ENCODE measurements at regions not wholly inside any gene's neighbourhood (a gene's known extent, or its start where the extent isn't known, plus 50 kb on each side); places are given as distances from the start of the nearest gene placed in this dataset.

DNA sequence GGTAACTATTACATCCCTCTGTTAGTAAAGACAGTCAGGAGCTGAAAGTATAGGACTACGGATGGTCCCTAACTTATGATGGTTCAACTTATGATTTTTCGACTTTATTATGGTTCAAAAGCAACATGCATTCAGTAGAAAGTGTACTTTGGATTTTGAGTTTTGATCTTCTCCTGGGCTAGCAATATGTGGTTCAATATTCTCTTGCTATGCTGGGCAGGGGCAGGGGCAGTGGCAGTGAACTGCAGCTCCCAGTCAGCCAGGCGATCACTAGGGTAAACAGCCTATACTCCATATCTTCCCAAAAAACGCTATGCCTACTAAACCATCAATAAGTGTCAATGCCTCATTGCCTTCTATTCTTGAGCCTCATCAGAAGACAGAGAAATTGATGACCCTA lies 292.7 kb downstream of the EMP1 start:
- H3K4me3 ChIP-seq (replicated peaks in 1 of 3; ENCODE audit: insufficient read depth in 1 of 3, low read depth in 2 of 3, low read length in 3 of 3), result no peak overlapping the region
- in situ Hi-C loops (cut with HindIII; ENCODE audit: extremely low pct_ligation_motif_present, low pct_unique_long_range_greater_than_20kb), result no loop called here

More for the DNA sequence above, 292.7 kb downstream of the EMP1 start:
- Histone ChIP-seq H3K36me3 (replicated peaks in 1 of 2; ENCODE audit: control insufficient read depth in 1 of 2, insufficient read depth in 2 of 2, low read length in 2 of 2) (no peaks in the 10 kb centered on the region), H3K27me3 (ENCODE audit: control insufficient read depth in 1 of 2, insufficient read depth in 2 of 2, low read length in 2 of 2) (peaks cover 0 to 7% of the 10 kb centered on the region in 2 experiments; a peak in 2 of 5 replicates), H3K27ac (ENCODE audit: extremely low read length, insufficient read depth, low read length) (no peak overlapping the region), H4K20me1 (ENCODE audit: insufficient read depth, low read length) (no peaks in the 10 kb centered on the region), H3K79me2 (ENCODE audit: insufficient read depth, low read length) (no peaks in the 10 kb centered on the region), H3K9ac (ENCODE audit: insufficient read depth, low read depth, low read length) (no peak overlapping the region), H3K9me3 (ENCODE audit: low read length) (no peaks in the 10 kb centered on the region), H3K4me2 (ENCODE audit: low read depth, low read length) (no peak overlapping the region), H3K4me1 (ENCODE audit: insufficient read depth, low read length) (no peaks in the 10 kb centered on the region), H2AFZ (ENCODE audit: low read length) (no peak overlapping the region)
- WGBS (ENCODE audit: low lambda C conversion rate), result 38% methylated on average over 4 of the region's 4 CpGs
- FAIRE-seq, result no peak
- intact Hi-C loops (cut with micrococcal nuclease; ENCODE audit: unreplicated experiment), result no loop called here
- POLR2A ChIA-PET, result no interaction called here
- CTCF ChIA-PET (ENCODE audit: low intra/inter-chr PET ratio, low total read pairs), result no interaction called here
- ATAC-seq, result no peak
- no peak for DNase-seq (ENCODE audit: low spot score)
- TF ChIP-seq, protein P1, sequence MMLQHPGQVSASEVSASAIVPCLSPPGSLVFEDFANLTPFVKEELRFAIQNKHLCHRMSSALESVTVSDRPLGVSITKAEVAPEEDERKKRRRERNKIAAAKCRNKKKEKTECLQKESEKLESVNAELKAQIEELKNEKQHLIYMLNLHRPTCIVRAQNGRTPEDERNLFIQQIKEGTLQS (CRISPR knock-in tag; IDR thresholded peaks at IDR 0.05), result no peak
- TF ChIP-seq TSC22D2 (CRISPR knock-in tag; IDR thresholded peaks at IDR 0.05; ENCODE audit: borderline replicate concordance) (no peak), ZBTB44 (CRISPR knock-in tag; IDR thresholded peaks at IDR 0.05) (no peak), ZNF781 (CRISPR knock-in tag; IDR thresholded peaks at IDR 0.05; ENCODE audit: borderline replicate concordance, not compliant biosample characterization) (no peak), ZFP62 (CRISPR knock-in tag; IDR thresholded peaks at IDR 0.05) (no peak), MEIS1 (CRISPR knock-in tag; IDR thresholded peaks at IDR 0.05; ENCODE audit: borderline replicate concordance) (no peak), GATAD1 (CRISPR knock-in tag; IDR thresholded peaks at IDR 0.05) (no peak), ZNF766 (CRISPR knock-in tag; IDR thresholded peaks at IDR 0.05; ENCODE audit: borderline replicate concordance) (no peak), HMGXB3 (CRISPR knock-in tag; IDR thresholded peaks at IDR 0.05; ENCODE audit: borderline replicate concordance) (no peak), ZMAT3 (CRISPR knock-in tag; conservative IDR thresholded peaks at IDR 0.05) (no peak), ARNTL (CRISPR knock-in tag; IDR thresholded peaks at IDR 0.05) (no peak), ZNF776 (CRISPR knock-in tag; IDR thresholded peaks at IDR 0.05) (no peak), ZBTB21 (CRISPR knock-in tag; IDR thresholded peaks at IDR 0.05) (no peak), ADNP (CRISPR knock-in tag; IDR thresholded peaks at IDR 0.05) (no peak), HMG20A (CRISPR knock-in tag; IDR thresholded peaks at IDR 0.05; ENCODE audit: borderline replicate concordance) (no peak)
- TF ChIP-seq, protein P2, sequence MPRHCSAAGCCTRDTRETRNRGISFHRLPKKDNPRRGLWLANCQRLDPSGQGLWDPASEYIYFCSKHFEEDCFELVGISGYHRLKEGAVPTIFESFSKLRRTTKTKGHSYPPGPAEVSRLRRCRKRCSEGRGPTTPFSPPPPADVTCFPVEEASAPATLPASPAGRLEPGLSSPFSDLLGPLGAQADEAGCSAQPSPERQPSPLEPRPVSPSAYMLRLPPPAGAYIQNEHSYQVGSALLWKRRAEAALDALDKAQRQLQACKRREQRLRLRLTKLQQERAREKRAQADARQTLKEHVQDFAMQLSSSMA (CRISPR knock-in tag; IDR thresholded peaks at IDR 0.05), result no peak
- TF ChIP-seq, protein P3, sequence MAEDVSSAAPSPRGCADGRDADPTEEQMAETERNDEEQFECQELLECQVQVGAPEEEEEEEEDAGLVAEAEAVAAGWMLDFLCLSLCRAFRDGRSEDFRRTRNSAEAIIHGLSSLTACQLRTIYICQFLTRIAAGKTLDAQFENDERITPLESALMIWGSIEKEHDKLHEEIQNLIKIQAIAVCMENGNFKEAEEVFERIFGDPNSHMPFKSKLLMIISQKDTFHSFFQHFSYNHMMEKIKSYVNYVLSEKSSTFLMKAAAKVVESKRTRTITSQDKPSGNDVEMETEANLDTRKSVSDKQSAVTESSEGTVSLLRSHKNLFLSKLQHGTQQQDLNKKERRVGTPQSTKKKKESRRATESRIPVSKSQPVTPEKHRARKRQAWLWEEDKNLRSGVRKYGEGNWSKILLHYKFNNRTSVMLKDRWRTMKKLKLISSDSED (CRISPR knock-in tag; IDR thresholded peaks at IDR 0.05), result no peak
- no TSS peak for BruUV-seq (replicated peaks)

Measured in HepG2 (cell line).